HCT116 (cell line): ENCODE measurements at regions not wholly inside any gene's neighbourhood (a gene's known extent, or its start where the extent isn't known, plus 50 kb on each side); places are given as distances from the start of the nearest gene placed in this dataset.

ENCODE experiments used
- ATAC-seq: fragments of 200-7000 bp; cut with Tn5 transposase; 2 replicates; pipeline ENCODE4 v1.9.1; 2020; ENCODE audit warnings: mild to moderate bottlenecking, moderate library complexity
- BruUV-seq: library from RNA; stranded (reverse); fragments of 400-500 nt; replicated peaks from 2 replicates; lab custom pipeline; 2021; lab: Mats Ljungman, UMichigan
- CTCF ChIA-PET: fragments of 300-600 bp; sonication (Branson Sonifier 250); formaldehyde crosslinking; loops from one replicate; lab custom pipeline; 2021; ENCODE audit warnings: antibody characterized with exemption; lab: Charles Lee
- POLR2A ChIA-PET: fragments of 300-600, 350-600 bp; sonication (Branson Sonifier 250); formaldehyde crosslinking; loops from one replicate; lab custom pipeline; 2021; ENCODE audit warnings: antibody characterized with exemption; lab: Charles Lee
- RAD21 ChIA-PET, 2 experiments: fragments of 300-600 bp; sonication (Branson Sonifier 250); formaldehyde crosslinking; loops; one replicate each; lab custom pipeline; 2023; ENCODE audit warnings: low total read pairs in 2 of 2; ENCODE audit not compliant: uncharacterized antibody in 2 of 2, unreplicated experiment in 2 of 2, low non-redundant PET in 1 of 2; lab: Charles Lee
- DNase-seq: peaks from one replicate; pipeline ENCODE4 v3.0.0-alpha.2; 2010; ENCODE audit warnings: low read depth, low spot score
- H2AFZ ChIP-seq: fragments of 200-600 bp; shearing (Covaris generic), sonication (generic); 2 replicates; pipeline ENCODE4 v1.6.1; 2017; ENCODE audit warnings: low read depth, mixed run types, mixed read lengths, antibody characterized with exemption, low read length; ENCODE audit not compliant: poor library complexity, severe bottlenecking
- H3K27ac ChIP-seq: 2 replicates; pipeline ENCODE4 v1.5.1; 2012; ENCODE audit warnings: low read depth, low read length
- H3K27me3 ChIP-seq: fragments of 200-600 bp; sonication (generic); 2 replicates; pipeline ENCODE4 v1.6.1; 2016; ENCODE audit warnings: mixed run types, low read length, mixed read lengths; ENCODE audit not compliant: insufficient read depth
- H3K36me3 ChIP-seq, 2 experiments: fragments of 200-500 bp in 1 of 2; fragments of 200-600 bp in 1 of 2; sonication (Bioruptor generic) in 1 of 2; sonication (generic) in 1 of 2; 2 replicates each; pipeline versions ENCODE4 v1.5.1 to v1.6.1; 2014 to 2016; ENCODE audit warnings: low read length in 2 of 2, inconsistent platforms in 1 of 2, mixed read lengths in 1 of 2, mixed run types in 1 of 2; ENCODE audit not compliant: insufficient read depth in 2 of 2, control insufficient read depth in 1 of 2
- H3K4me1 ChIP-seq, 2 experiments: fragments of 200-600 bp in 1 of 2; sonication (generic) in 1 of 2; 2 replicates each; pipeline versions ENCODE4 v1.5.1 to v1.6.1; 2012 to 2017; ENCODE audit warnings: low read length in 2 of 2, inconsistent platforms in 1 of 2, mild to moderate bottlenecking in 1 of 2, mixed read lengths in 1 of 2, mixed run types in 1 of 2, moderate library complexity in 1 of 2; ENCODE audit not compliant: insufficient read depth in 2 of 2, control insufficient read depth in 1 of 2
- H3K4me2 ChIP-seq: fragments of 200-600 bp; sonication (generic); 2 replicates; pipeline ENCODE4 v1.6.1; 2017; ENCODE audit warnings: mixed run types, low read length, mixed read lengths
- H3K4me3 ChIP-seq, 2 experiments: fragments of 200-600 bp in 1 of 2; sonication (generic) in 1 of 2; replicated peaks in 1 of 2; 2 replicates each; pipeline ENCODE4 v1.5.1; 2011 to 2016; ENCODE audit warnings: low read length in 2 of 2, control low read depth in 1 of 2, low read depth in 1 of 2, mild to moderate bottlenecking in 1 of 2, mixed read lengths in 1 of 2, mixed run types in 1 of 2
- H3K79me2 ChIP-seq: fragments of 200-600 bp; sonication (generic); 2 replicates; pipeline ENCODE4 v1.6.1; 2017; ENCODE audit warnings: mild to moderate bottlenecking, mixed run types, low read length, moderate library complexity, mixed read lengths; ENCODE audit not compliant: insufficient read depth
- H3K9ac ChIP-seq: fragments of 200-600 bp; sonication (generic); 2 replicates; pipeline ENCODE4 v1.6.1; 2016; ENCODE audit warnings: low read length, mixed read lengths
- H3K9me2 ChIP-seq: fragments of 200-600 bp; sonication (generic), shearing (Covaris generic); 2 replicates; pipeline ENCODE4 v1.6.1; 2017; ENCODE audit warnings: mixed run types, mild to moderate bottlenecking, moderate library complexity; ENCODE audit not compliant: insufficient read depth
- H3K9me3 ChIP-seq, 2 experiments: fragments of 200-500 bp in 1 of 2; fragments of 200-600 bp in 1 of 2; sonication (Bioruptor generic) in 1 of 2; sonication (generic) in 1 of 2; 2 replicates each; pipeline ENCODE4 v1.6.1; 2014 to 2017; ENCODE audit warnings: low read length in 2 of 2, mixed read lengths in 2 of 2, inconsistent platforms in 1 of 2, low read depth in 1 of 2, mild to moderate bottlenecking in 1 of 2, mixed run types in 1 of 2, moderate library complexity in 1 of 2; ENCODE audit not compliant: control insufficient read depth in 1 of 2, insufficient read depth in 1 of 2
- H4K20me1 ChIP-seq: fragments of 200-600 bp; sonication (generic), shearing (Covaris generic); 2 replicates; pipeline ENCODE4 v1.6.1; 2017; ENCODE audit warnings: mixed run types, mild to moderate bottlenecking, moderate library complexity; ENCODE audit not compliant: insufficient read depth
- CEBPB ChIP-seq: IDR thresholded peaks from 2 replicates; pipeline ENCODE4 v1.6.1; 2012; ENCODE audit warnings: low read depth
- EGR1 ChIP-seq: IDR thresholded peaks from 2 replicates; pipeline ENCODE4 v1.6.1; 2012; ENCODE audit warnings: low read depth
- EZH2 ChIP-seq: fragments of 200-600 bp; sonication (generic); IDR thresholded peaks from 2 replicates; pipeline ENCODE4 v1.6.1; 2017; ENCODE audit warnings: antibody characterized with exemption, mixed run types
- JUND ChIP-seq: IDR thresholded peaks from 2 replicates; pipeline ENCODE4 v1.6.1; 2012
- POLR2A ChIP-seq: IDR thresholded peaks from 2 replicates; pipeline ENCODE4 v1.7.0; 2011; ENCODE audit warnings: borderline replicate concordance; ENCODE audit not compliant: insufficient read depth, insufficient read length; ENCODE audit errors: extremely low read depth
- RAD21 ChIP-seq: IDR thresholded peaks from 2 replicates; pipeline ENCODE4 v1.6.1; 2012; ENCODE audit warnings: low read depth, mild to moderate bottlenecking
- SIN3A ChIP-seq: IDR thresholded peaks from 2 replicates; pipeline ENCODE4 v1.6.1; 2012; ENCODE audit warnings: low read depth
- SP1 ChIP-seq: IDR thresholded peaks from 2 replicates; pipeline ENCODE4 v1.6.1; 2012; ENCODE audit warnings: low read depth
- YY1 ChIP-seq: IDR thresholded peaks from 2 replicates; pipeline ENCODE4 v1.6.1; 2011; ENCODE audit warnings: low read length, low read depth, moderate library complexity, mild to moderate bottlenecking; ENCODE audit not compliant: insufficient replicate concordance; ENCODE audit errors: extremely low read depth
- ZNF274 ChIP-seq: fragments of 200-500 bp; sonication (Bioruptor generic); IDR thresholded peaks from 2 replicates; pipeline ENCODE4 v1.6.1; 2014; ENCODE audit warnings: mild to moderate bottlenecking, low read depth, low read length, inconsistent platforms
- intact Hi-C: fragments of 100-400 bp; cut with micrococcal nuclease; formaldehyde crosslinking; loops from 2 replicates; pipeline ENCODE4 v1.10.0; 2022
- TF ChIP-seq, protein P1 (sequence below): IDR thresholded peaks from 2 replicates; pipeline ENCODE4 v1.6.1; 2011; ENCODE audit warnings: mild to moderate bottlenecking, low read length, moderate library complexity; ENCODE audit not compliant: insufficient replicate concordance; ENCODE audit errors: extremely low read depth
- TF ChIP-seq, protein P2 (sequence below): IDR thresholded peaks from 2 replicates; pipeline ENCODE4 v1.6.1; 2012; ENCODE audit warnings: low read depth
- TF ChIP-seq, protein P3 (sequence below): IDR thresholded peaks from 2 replicates; pipeline ENCODE4 v1.6.1; 2012

DNA sequence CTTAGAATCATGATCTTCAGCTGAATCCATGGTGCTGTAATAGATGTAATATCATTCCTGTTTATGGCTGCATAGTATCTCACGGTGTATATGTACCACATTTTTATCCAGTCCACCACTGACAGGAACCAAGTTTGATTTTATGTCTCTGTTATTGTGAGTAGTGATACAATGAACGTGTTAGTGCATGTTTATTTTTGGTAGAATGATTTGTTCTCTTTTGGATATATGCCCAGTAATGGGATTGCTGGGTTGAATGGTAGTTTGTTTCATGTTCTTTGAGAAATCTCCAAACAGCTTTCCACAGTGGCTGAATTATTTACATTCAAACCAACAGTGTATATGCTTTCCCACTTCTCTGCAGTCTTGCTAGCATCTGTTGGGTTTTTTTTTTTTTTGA, 175.1 kb upstream of the CDH10 start:
- TF ChIP-seq, protein P1, sequence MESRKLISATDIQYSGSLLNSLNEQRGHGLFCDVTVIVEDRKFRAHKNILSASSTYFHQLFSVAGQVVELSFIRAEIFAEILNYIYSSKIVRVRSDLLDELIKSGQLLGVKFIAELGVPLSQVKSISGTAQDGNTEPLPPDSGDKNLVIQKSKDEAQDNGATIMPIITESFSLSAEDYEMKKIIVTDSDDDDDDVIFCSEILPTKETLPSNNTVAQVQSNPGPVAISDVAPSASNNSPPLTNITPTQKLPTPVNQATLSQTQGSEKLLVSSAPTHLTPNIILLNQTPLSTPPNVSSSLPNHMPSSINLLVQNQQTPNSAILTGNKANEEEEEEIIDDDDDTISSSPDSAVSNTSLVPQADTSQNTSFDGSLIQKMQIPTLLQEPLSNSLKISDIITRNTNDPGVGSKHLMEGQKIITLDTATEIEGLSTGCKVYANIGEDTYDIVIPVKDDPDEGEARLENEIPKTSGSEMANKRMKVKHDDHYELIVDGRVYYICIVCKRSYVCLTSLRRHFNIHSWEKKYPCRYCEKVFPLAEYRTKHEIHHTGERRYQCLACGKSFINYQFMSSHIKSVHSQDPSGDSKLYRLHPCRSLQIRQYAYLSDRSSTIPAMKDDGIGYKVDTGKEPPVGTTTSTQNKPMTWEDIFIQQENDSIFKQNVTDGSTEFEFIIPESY: no peak
- TF ChIP-seq EGR1 (no peak), EZH2 (no peak), RAD21 (no peak), JUND (no peak), CEBPB (no peak), SP1 (no peak), SIN3A (no peak), POLR2A (no peak), ZNF274 (no peak), YY1 (no peak)
- TF ChIP-seq, protein P2, sequence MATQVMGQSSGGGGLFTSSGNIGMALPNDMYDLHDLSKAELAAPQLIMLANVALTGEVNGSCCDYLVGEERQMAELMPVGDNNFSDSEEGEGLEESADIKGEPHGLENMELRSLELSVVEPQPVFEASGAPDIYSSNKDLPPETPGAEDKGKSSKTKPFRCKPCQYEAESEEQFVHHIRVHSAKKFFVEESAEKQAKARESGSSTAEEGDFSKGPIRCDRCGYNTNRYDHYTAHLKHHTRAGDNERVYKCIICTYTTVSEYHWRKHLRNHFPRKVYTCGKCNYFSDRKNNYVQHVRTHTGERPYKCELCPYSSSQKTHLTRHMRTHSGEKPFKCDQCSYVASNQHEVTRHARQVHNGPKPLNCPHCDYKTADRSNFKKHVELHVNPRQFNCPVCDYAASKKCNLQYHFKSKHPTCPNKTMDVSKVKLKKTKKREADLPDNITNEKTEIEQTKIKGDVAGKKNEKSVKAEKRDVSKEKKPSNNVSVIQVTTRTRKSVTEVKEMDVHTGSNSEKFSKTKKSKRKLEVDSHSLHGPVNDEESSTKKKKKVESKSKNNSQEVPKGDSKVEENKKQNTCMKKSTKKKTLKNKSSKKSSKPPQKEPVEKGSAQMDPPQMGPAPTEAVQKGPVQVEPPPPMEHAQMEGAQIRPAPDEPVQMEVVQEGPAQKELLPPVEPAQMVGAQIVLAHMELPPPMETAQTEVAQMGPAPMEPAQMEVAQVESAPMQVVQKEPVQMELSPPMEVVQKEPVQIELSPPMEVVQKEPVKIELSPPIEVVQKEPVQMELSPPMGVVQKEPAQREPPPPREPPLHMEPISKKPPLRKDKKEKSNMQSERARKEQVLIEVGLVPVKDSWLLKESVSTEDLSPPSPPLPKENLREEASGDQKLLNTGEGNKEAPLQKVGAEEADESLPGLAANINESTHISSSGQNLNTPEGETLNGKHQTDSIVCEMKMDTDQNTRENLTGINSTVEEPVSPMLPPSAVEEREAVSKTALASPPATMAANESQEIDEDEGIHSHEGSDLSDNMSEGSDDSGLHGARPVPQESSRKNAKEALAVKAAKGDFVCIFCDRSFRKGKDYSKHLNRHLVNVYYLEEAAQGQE: no peak
- TF ChIP-seq, protein P3, sequence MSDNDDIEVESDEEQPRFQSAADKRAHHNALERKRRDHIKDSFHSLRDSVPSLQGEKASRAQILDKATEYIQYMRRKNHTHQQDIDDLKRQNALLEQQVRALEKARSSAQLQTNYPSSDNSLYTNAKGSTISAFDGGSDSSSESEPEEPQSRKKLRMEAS: no peak
- H3K9ac ChIP-seq: no peak overlapping the region
- no peaks in the 10 kb centered on the region for H3K4me1 ChIP-seq
- peaks cover 12 to 32% of the 10 kb centered on the region in 2 experiments; a peak in 2 of 4 replicates for H3K9me3 ChIP-seq
- ChIA-PET CTCF (no interaction called here), POLR2A (no interaction called here), RAD21 (no interaction called here)
- no peak for ATAC-seq
- H3K36me3 ChIP-seq: no peaks in the 10 kb centered on the region
- no TSS peak for BruUV-seq
- DNase-seq: no peak
- no peaks in the 10 kb centered on the region for H3K9me2 ChIP-seq
- H3K4me3 ChIP-seq: no peak overlapping the region
- no peak overlapping the region for H2AFZ ChIP-seq
- H3K27ac ChIP-seq: no peak overlapping the region
- no peaks in the 10 kb centered on the region for H3K79me2 ChIP-seq
- H3K4me2 ChIP-seq: no peak overlapping the region
- no peaks in the 10 kb centered on the region for H4K20me1 ChIP-seq
- no peaks in the 10 kb centered on the region for H3K27me3 ChIP-seq
- intact Hi-C loops: no loop called here
